ENCODE measurements at regions not wholly inside any gene's neighbourhood (a gene's known extent, or its start where the extent isn't known, plus 50 kb on each side); places are given as distances from the start of the nearest gene placed in this dataset.

- no peak for DNase-seq
Measured at GRCh38 chr18:43482600-43482999, 205.3 kb upstream of the SYT4 start.

GRCh38 chr18:43484710-43485109 lies 207.4 kb upstream of the SYT4 start:
- DNase-seq: no peak

- DNase-seq: no peak
Measured at GRCh38 chr18:43485545-43485963, 208.3 kb upstream of the SYT4 start.

DNA sequence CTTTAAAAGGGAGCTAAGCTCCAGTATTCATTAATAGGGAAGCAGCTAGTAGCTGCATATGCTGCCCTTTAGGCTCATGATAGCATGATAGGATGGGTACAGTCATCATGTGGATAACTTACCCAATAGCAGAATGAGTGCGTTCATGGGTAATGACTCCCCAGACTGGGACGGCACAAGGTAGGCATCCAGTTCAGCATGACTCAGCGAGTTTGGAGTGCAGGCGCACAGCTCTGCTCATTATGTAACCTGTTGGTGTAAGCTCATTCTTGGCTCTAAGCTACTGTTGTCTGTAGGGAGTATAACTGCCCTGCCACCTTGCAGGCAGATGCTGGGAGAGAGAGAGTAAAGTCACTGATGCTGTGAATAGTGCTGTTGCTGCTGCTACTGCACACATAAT lies 209.2 kb upstream of the SYT4 start:
- DNase-seq: no peak

- no peak for DNase-seq
Measured at GRCh38 chr18:43501099-43501498, 223.8 kb upstream of the SYT4 start.

DNA sequence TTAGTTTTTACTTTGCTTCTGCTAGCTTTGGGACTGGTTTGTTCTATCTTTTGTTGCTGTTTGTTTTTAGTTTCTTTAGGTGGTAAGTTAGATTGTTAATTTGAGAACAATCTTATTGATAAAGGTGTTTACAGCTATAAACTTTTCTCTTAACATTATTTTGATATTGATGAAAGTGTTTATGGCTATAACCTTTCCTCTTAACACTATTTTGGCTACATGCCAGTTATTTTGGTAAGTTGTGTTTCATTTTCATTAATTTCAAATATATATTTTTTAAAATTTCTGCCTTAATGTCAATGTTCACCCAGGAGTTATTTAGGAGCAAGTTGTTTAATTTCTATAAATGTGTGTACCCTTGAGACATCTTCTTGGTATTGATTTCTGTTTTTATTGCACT lies 229.6 kb upstream of the SYT4 start:
- DNase-seq: no peak

DNA sequence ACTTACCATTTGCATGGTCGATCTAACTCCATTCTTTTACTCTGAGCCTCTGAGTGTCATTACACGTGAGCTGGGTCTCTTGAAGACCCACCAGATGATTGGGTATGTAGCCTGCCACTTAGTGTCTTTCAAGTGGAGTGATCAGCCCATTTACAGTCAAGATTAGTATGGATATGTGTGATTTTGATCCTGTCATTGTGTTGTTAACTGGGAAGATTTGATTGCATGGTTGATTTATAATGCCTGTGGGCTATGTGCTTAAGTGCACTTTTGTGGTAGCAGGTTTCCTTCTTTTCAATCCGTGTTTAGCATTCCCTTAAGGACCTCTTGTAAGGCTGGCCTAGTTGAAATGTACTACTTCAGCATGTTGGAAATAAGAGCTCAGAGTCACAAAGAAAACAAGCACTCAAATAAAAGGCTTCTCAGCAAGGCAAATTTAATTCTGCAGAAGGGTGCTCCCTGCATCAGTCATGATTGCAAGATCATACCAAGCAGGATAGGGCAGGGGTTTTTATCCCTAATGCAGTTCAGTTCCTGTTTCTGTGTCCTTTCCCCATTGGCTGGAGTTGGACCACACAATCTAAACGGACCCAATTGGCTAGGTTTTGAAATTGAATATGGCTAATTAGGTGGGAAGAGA lies 230.7 kb upstream of the SYT4 start:
- no peak for DNase-seq

DNA sequence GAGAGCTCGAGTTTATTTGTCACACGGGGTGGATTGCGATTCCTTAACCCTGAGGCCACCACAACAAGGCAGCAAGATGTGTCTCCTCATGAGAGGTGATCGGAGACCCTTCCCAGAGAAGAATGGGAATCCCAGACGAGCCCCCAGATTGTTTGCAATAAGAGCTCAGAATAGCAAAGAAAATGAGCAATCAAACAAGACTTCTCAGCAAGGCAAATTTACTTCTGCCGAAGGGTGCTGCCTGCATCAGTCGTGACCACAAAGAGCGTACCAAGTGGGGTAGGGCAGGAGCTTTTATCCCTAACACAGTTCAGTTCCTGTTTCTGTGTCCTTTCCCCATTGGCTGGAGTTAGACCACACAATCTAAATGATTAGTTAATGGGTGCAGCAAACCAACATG lies 237.5 kb upstream of the SYT4 start:
- no peak for DNase-seq

DNA sequence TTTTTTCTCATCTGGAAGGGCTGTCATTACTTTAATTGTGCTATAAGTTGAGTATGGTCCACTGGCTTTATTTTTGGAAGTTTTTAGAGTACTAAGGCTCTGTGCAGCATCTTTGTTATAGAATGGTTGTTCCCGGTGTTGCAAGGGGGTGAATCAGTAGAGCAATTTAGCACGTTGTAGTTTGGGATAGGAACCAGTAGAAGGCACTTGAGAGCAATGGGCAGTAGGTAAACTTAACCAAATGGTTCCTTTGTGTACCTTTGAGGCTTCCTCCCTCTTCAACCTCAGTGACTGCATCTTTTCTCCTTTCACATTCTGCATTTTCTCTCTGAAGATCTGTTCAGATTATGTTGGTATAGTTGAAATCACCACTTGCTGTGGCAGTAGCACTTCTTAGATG lies 238.2 kb upstream of the SYT4 start:
- no peak for DNase-seq

DNA sequence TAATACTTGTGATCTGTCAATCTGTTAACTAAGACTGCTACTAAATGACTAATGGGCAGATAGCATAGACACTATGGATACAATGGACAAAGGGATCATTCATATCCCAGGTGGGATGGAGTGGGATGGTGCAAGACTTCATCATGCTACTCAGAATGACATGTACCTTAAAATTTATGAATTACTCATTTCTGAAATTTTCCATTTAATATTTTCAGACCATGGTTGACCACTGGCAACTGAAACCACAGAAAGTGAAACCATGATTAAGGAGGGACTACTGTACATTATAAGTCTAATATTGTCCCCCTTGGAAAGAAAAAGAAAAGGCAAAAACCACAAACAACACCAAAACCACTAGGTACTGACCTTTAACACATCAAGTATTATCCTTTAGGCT lies 247.0 kb upstream of the SYT4 start:
- DNase-seq: no peak

DNA sequence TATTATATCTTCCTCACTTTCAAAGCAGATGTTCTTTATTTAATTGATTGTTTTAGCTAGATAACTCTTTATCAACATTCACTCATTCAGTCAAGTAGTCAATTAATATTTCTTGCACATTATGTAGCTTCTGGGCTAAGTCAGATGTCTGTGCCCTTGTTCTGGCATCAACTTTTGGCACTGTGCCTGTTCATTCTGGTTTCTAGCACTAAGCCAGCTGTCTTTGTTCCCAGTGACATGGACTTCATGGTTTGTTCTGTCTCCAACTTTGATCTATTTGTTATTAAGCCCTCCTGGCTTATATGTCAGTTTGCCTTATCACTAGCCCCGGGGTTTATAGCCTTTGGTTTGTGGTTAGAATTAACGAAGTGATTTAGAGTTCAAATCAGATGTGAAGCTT lies 247.9 kb upstream of the SYT4 start:
- DNase-seq: no peak

DNA sequence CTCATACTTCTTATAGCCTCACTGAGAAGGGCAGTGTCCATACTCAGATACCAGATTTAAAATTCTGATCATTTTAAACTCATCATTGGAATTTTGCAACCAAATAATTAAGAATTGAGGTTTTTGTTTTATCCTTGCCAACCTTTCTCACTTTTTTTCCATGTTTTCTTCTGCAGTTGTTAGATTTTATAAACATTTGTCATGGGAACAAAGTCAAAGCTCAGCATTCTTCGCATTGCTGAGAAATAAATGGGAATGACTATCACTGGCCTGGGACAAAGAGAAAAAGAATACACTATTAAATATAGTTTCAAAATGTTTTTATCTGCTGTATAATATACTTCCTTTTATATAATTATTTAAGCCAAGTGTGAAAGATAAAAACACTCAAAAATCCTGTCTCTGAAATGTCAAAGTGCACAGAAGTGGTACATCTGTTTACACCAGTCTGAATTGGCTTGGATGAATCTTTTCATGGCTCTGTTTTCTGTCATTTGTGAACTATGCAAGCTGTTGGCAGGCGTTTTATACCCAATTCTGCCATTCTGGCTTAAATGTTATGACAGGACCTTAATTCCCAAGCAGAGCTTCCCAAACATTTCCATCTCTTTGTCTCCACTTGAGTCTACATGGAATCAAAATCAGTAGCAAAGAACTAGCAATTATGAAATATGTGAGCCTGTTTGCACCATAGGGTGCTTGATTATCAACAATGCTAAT lies 249.3 kb upstream of the SYT4 start:
- DNase-seq: no peak

DNA sequence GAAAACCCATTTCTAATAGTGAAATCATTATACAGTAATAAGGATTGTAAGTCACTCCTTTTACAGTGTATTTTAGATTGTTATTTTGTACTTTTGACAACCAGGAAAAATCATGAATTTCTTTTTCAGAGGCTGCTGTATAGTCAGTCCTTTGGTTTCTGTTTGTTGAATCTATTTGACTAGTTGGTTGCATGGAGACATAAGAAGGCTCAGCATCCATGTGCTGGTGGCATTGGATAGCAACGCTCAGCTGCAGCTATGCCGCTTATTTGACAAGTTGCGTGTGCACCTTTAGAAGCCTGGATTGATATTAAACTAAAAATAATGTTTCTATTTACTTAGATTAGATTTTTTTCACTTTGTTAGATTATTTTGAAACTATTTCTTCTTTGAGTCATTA lies 254.1 kb upstream of the SYT4 start:
- no peak for DNase-seq

GRCh38 chr18:43533371-43533770 lies 256.1 kb upstream of the SYT4 start:
- DNase-seq: no peak

DNA sequence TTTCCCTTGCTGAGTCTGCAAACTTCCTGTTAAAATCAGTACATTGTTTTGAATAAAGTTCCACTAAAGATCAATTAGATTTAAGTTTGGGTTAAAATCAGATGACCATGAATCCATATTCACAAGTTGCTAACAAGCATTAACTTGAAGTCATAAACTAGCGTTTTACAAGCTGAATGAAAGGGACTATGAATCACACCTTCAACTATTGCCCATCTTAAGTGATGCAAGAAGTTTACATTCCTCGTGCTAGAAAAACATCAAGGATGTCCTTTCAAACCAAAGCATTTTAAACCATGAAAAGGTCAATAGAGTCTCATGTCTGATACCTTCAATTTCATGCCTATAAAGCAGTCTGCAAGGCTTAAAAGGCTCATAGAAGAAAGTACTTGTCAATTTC lies 257.2 kb upstream of the SYT4 start:
- DNase-seq: no peak

DNA sequence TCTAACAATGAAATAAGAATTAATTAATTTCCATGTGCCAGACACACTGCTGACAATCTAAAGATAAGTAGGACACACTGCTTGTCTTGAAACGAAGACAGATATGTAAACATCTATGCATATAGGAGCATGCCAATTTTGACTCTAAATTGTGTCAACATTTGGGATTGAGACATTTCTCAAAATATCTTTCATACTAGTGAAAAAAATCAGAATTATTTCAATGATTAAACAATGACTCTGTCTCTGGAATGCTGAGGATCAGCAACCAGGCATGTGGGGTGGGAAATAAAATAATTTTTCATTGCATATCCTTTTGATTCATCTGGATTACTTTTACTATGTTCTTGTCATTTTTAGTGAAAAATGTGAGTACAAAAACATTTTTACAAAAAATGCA lies 262.6 kb upstream of the SYT4 start:
- DNase-seq: no peak

- no peak for DNase-seq
Measured at GRCh38 chr18:43542016-43542415, 264.7 kb upstream of the SYT4 start.

DNA sequence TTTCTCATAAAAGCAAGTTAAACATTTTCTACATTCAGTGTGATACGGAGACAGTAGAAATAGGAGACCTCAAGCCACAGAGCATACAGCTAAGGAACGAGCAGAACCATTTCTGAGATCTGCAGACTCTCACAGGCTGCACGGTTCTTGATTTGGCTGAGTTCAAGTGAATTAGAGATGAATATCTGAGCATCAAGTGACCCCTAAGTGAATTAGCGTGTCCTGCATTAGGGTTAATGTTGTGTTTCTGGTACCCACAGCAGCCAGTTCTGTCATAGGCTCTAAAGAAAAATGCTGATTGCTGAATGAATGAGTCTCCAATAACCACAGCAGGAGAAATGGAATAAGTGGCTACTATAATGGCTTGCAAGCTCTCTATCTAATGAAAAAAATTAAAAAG lies 265.9 kb upstream of the SYT4 start:
- DNase-seq: no peak

- DNase-seq: no peak
Measured at GRCh38 chr18:43547456-43547855, 270.2 kb upstream of the SYT4 start.

GRCh38 chr18:43559507-43559906 lies 282.2 kb upstream of the SYT4 start:
- DNase-seq: no peak

GRCh38 chr18:43563780-43564179 lies 286.5 kb upstream of the SYT4 start:
- DNase-seq: no peak

- no peak for DNase-seq
Measured at GRCh38 chr18:43570593-43570992, 293.3 kb upstream of the SYT4 start.

- no peak for DNase-seq
Measured at GRCh38 chr18:43571078-43571689, 293.9 kb upstream of the SYT4 start.

GRCh38 chr18:43572163-43572562 lies 294.9 kb upstream of the SYT4 start:
- DNase-seq: no peak

DNA sequence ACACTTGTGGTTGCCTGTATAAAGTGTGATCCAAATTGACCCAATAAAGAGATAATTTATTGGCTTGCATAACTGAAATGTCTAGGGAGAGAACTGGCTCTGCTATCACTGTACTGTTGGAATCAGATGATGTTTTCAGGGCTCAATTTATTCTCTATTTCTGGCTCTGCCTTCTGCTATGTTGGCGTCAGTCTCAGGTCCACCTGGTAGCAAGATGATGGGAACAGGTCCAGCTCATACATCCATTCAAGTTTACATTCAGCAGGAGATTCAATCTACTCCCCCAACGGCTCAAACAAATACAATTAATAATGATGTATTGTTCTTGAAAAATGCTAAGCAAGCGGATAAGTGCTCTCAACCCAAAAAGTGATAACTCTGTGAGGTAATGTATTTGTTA lies 297.7 kb upstream of the SYT4 start:
- no peak for DNase-seq
